Right forelimb (tissue), 1 donor: ENCODE measurements at regions not wholly inside any gene's neighbourhood (a gene's known extent, or its start where the extent isn't known, plus 50 kb on each side); places are given as distances from the start of the nearest gene placed in this dataset.
"Not testable (repeated sequence)": the region's sequence is repeated elsewhere in the genome, so short reads cannot be mapped to it uniquely, and the experiment has no call there.

Experiments used
- DNase-seq: peaks from one replicate; pipeline ENCODE4 v3.0.0-alpha.2; 2018

DNA sequence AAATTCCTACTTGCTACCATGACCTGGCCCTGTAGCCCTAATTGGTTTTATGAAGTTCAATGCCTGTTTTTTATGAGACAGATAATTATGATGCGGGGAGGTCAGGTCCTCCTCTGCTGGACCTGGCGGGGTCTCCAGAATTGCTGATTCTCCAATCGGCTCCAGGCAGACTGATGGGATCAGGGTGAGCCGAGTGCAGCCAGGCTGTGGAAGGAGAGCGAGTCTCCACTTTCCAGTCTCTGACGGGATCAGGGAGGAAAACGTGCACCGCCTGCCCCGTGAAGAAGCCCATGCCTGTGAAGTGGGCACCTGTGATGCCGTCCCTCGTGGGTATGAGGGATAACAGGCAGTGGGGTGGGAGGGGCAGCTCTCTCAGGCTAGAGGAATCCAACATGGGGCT lies 71.5 kb upstream of the HSPA9 start:
- DNase-seq = no peak

- DNase-seq = no peak
Observed at GRCh38 chr5:138645778-138646575, 70.8 kb upstream of the HSPA9 start.

DNA sequence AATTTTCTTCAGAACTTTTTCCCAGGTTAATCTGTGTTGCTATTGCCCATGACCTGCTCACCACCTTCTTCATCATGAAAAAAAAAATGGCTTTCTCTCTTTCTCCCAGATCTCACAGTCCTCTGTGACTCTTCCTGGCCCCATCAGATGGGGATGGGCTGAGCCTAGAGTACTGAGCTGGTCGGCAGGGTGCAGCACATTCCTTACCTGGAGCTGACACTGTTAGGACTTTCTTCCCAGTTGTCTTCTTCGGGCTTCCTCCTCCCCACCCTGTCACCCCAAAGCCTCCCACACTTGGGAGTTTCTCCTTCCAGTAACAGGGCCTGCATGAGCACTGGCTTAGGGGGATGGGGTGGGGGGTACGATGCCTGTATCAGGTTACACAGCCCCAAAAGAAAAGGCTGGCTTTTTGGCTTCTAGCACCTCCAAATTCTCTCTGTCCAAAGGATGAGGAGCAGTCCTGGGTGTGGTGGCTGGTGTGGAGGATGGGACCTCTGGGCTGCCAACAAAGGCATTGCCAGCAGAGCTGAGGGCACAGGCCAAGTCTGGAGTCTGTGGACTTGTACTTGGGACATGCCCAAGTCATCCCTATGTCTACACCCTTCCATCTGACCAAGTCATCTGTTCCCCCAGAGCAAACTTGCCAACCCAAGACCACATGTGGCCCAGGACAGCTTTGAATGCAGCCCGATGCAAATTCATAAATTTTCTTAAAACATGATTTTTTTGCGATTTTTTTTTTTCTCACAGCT lies 68.0 kb upstream of the HSPA9 start:
- no peak for DNase-seq

DNA sequence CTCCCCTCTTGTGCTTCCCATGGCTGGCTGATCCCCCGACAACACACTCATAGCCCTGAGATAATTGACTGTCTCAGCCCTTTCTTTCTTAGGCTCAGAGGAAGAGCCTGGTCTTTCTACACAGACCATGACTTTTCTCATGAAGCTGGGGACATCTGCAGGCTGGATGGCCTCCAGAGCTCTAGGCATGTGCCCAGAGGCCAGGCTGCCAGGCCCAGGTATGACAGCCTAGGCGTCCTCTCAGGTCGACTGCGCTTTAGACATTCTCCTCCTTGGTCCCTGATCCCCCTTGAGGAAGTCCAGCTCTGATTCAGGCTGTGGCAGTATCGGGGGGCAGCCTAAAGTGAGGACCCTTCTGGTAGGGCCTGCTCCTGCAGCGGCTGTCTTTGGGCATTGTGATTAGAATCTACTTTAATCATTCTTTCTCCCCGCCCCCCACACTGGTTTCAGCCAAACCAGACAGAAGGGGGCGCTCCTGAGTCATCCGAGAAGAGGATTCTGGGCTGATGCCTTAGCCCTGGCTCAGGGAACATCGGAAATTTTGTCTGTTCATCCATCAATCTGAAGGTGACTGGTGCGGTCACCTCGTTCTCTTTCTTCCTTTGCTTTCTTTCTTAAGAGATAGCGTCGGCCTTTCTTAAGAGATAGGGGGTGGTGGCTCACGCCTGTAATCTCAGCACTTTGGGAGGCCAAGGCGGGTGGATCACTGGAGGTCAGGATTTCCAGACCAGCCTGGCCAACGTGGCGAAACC lies 66.5 kb upstream of the HSPA9 start:
- DNase-seq = peak; percentile 70

GRCh38 chr5:138640646-138641254 lies 65.5 kb upstream of the HSPA9 start:
- DNase-seq = no peak

GRCh38 chr5:138640138-138640537 lies 64.9 kb upstream of the HSPA9 start:
- no peak for DNase-seq

DNA sequence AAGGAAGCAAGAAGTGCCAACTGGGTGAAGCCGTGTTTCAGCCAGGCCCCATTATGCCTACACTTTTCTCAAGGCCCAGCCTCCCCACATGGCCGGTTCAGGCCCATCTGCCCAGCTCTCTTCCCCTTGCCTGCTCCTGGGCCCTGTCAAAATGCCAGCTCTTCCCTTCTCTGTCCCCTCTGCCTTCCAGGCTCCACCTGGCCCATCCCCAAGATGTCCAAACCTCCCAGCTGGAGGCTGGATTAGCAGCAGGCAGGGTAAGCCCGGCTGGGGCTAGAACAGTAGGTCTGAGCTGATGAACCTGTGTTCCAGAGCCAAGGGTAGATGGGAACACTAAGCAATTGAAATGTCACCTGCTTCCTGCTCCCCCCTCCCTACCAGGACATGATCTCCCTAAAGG lies 64.1 kb upstream of the HSPA9 start:
- no peak for DNase-seq

DNA sequence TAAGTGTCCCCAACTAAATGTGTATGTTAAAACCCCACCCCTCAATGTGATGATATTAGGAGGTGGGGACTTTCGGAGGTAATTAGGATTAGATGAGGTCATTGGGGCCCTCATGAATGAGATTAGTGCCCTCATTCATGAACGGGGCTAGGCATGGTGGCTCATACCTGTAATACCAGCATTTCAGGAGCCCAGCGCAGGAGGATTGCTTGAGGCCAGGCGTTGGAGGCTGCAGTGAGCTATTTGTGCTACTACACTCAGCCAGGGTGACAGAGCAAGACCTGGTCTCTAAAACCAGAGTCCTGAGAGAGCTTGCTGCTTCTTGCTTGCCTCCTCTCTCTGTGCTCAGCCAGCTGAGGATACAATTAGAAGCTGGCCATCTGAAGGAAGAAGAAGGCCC lies 62.1 kb upstream of the HSPA9 start:
- DNase-seq = no peak

- DNase-seq = peak; percentile 12
Observed at GRCh38 chr5:138636398-138636944, 61.3 kb upstream of the HSPA9 start.

DNA sequence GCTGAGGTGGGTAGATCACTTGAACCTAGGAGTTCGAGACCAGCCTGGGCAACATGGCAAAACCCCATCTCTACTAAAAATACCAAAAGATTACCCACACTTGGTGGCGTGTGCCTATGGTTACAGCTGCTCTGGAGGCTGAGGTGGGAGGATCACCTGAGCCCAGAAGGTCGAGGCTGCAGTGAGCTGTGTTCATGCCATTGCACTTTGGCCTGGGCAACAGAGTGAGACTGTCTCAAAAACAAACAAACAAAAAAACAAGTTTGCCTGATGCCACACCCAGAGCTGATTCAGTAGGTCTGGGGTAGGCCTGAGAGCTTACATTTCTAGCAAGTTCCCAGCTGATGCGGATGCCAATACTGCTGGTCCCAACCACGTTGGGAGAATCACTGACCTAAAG lies 60.5 kb upstream of the HSPA9 start:
- DNase-seq = no peak

DNA sequence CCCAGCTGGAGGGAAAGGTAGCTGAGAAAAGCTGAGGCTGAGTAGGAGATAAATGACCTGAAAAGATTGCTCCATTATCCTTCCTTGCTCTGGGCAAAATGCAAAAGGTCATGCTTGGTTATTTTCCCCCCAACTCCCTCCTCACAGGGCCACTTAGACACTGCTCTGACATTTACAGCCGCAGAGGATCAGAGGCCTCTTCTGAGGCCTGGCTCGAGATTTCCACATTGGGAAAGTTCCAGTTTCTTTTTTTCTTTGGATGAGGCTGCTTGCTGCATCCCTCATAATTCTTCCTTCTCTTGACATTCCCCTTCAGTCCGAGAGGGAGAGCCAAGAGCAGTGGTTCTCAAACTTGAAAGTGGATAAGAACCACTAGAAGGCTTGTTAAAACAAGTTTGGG lies 60.1 kb upstream of the HSPA9 start:
- peak; percentile 44 for DNase-seq

DNA sequence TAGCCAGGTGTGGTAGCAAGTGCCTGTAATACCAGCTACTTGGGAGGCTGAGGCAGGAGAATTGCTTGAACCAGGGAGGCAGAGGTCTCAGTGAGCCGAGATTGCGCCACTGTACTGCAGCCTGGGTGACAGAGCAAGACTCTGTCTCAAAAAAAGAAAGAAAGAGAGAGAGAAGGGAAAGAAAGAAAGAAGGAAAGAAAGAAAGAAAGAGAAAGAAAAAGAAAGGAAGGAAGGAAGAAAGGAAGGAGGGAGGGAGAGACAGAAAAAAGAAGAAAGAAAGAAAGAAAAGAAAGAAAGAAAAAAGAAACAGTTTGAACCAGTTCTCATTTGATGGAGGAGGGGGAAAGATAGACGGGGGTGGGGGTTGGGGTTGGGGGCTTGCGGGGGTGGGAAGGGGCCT lies 59.6 kb upstream of the HSPA9 start:
- DNase-seq = not testable (repeated sequence)

- peak; percentile 68 for DNase-seq
Observed at GRCh38 chr5:138632900-138633489, 57.8 kb upstream of the HSPA9 start.

DNA sequence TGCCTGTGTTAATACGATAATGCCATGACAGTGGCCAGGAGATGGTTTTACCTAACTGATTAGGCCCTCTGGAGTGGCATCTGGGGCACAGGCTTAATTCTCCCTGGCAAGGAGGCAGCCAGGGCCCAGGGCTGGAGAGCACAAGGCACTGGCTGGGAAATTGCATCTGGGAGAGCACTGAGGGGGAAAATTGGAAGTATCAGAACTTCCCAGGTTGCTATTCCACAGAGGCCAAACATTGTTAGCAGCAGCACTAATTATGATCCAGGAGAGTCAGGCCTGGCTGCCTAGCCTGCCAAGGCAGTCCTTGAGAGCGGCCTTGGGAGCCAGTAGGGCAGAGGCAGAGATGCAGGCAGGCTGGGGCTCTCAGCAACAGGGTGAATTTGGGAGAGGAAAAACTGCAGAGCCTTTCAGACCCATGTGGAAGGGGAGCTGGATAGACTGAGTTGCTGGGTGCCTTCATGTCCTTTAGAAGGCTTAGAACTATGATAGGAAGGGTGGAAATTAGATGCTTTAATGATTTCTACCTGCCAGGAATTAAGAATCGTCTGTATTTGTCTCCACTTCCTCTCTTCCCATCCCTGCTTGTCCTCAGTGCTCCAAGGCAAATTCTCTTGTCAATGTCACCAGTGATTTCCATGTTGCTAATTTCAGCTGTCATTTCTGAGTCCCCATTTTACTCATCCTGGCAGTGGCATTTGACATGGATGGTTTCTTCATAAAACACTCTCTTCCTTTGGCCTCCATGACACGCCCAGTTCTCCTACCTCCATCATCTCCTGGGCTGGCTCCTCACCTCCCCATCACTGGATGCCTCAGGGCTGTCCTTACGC lies 56.1 kb upstream of the HSPA9 start:
- DNase-seq = peak; percentile 20

DNA sequence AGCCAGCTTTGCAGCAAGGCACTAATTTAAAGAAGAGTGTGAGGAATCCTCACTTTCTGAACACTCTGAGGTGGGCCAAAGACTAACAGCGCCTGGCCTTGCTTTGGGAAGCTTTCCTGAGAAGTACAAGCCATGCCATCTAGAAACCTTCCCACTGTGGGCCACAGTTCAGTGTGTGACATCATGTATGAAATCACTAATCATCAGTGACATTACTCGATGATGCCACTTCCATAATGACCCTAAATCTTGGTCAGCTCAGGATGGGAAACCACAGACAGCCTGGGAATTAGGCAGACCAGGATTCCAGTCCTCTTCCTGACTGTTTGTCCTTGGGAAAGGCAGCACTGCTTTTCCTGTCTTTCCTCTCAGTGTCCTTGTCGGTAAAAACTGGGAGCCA lies 54.2 kb upstream of the HSPA9 start:
- no peak for DNase-seq

DNA sequence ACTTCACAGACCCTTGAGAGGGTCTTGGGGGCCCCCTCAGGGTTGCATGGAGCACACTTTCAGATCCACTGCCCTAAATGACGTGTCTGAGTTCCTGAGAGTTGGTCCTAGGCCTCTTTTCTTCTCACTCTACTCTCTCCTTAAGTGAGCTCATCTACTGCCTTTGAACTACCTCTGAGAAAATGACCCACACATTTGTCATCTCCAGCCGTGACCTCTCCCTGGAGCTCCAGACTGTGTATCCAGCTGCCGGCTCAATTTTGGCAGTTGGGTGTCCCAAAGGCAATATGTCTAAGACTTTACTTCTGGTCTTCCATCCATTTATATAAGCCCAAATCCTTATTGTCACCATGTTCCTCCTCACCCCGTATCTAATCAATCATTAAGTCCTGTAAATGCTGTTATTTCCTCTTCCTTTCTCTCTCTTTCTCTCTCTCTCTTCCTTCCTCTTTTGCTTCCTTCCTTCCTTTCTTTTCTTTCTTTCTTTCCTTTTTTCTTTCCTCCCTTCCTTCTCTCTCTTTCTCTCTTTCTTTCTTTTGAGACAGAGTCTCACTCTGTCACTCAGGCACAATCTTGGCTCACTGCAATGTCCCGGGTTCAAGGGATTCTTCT lies 51.2 kb upstream of the HSPA9 start:
- DNase-seq = no peak

DNA sequence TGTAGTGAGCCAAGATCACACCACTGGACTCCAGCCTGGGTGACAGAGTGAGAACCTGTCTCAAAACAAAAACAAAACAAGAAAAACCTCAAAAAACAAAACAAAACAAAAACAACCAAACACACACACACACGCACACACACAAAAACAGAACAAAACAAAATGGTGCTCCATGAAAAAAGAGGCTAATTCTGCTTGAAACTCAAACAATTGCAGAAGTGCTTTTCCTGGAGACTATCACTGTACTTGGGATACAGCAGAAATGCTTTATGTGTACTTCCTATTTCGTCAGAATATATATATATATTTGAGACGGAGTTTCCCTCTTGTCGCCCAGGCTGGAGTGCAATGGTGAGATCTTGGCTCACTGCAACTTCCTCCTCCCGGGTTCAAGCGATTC lies 49.9 kb upstream of the HSPA9 start:
- no peak for DNase-seq
